ENCODE measurements at regions not wholly inside any gene's neighbourhood (a gene's known extent, or its start where the extent isn't known, plus 50 kb on each side); places are given as distances from the start of the nearest gene placed in this dataset.

GRCh38 chr10:28801869-28802268, 124.5 kb downstream of the BAMBI start:
- POLR2A ChIA-PET, result no interaction called here
- Histone ChIP-seq H3K27ac (ENCODE audit: low read depth, low read length) (no peak overlapping the region), H3K27me3 (ENCODE audit: control insufficient read depth, insufficient read depth, low read length) (peaks cover 8% of the 10 kb centered on the region), H3K9me3 (ENCODE audit: control insufficient read depth, insufficient read depth, low read length) (no peaks in the 10 kb centered on the region; the same call in 1 of the 2 replicates), H3K4me3 (ENCODE audit: low read depth, low read length) (no peak overlapping the region)
- no peak for DNase-seq (ENCODE audit: low read depth, low spot score)
- CTCF ChIA-PET, result no interaction called here
- TF ChIP-seq, protein P1, sequence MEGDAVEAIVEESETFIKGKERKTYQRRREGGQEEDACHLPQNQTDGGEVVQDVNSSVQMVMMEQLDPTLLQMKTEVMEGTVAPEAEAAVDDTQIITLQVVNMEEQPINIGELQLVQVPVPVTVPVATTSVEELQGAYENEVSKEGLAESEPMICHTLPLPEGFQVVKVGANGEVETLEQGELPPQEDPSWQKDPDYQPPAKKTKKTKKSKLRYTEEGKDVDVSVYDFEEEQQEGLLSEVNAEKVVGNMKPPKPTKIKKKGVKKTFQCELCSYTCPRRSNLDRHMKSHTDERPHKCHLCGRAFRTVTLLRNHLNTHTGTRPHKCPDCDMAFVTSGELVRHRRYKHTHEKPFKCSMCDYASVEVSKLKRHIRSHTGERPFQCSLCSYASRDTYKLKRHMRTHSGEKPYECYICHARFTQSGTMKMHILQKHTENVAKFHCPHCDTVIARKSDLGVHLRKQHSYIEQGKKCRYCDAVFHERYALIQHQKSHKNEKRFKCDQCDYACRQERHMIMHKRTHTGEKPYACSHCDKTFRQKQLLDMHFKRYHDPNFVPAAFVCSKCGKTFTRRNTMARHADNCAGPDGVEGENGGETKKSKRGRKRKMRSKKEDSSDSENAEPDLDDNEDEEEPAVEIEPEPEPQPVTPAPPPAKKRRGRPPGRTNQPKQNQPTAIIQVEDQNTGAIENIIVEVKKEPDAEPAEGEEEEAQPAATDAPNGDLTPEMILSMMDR (IDR thresholded peaks at IDR 0.05; ENCODE audit: low read depth, low read length), result no peak

DNA sequence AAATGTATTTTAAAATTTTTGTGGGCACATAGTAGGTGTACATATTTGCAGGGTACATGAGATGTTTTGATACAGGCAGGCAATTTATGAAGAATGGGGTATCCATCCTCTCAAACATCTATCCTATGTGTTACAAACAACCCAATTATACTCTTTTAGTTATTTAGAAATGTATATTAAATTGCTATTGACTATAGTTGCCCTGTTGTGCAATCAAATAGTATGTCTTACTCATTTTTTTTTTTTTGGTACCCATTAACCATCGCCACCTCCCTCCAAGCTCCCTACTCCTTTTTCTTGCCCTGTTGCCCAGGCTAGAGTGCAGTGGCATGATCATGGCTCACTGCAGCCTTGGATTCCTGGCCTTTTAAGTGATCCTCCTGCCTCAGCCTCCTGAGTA, 128.1 kb downstream of the BAMBI start:
- Histone ChIP-seq H3K9me3 (ENCODE audit: control insufficient read depth, insufficient read depth, low read length) (no peaks in the 10 kb centered on the region), H3K27me3 (ENCODE audit: control insufficient read depth, insufficient read depth, low read length) (peaks cover 8% of the 10 kb centered on the region), H3K27ac (ENCODE audit: low read depth, low read length) (no peak overlapping the region), H3K4me3 (ENCODE audit: low read depth, low read length) (no peak overlapping the region)
- CTCF ChIA-PET, result no interaction called here
- DNase-seq (ENCODE audit: low read depth, low spot score), result no peak
- POLR2A ChIA-PET, result interaction anchor here (0.7 kb wide), 1 partner anchor 217 kb away, joined by 3 read pairs; no protein-coding TSS in a partner anchor
- TF ChIP-seq, protein P1 (IDR thresholded peaks at IDR 0.05; ENCODE audit: low read depth, low read length), result no peak

GRCh38 chr10:28806488-28806941, 129.2 kb downstream of the BAMBI start:
- H3K27ac ChIP-seq (ENCODE audit: low read depth, low read length), result no peak overlapping the region
- CTCF ChIA-PET, result no interaction called here
- DNase-seq (ENCODE audit: low read depth, low spot score), result no peak

DNA sequence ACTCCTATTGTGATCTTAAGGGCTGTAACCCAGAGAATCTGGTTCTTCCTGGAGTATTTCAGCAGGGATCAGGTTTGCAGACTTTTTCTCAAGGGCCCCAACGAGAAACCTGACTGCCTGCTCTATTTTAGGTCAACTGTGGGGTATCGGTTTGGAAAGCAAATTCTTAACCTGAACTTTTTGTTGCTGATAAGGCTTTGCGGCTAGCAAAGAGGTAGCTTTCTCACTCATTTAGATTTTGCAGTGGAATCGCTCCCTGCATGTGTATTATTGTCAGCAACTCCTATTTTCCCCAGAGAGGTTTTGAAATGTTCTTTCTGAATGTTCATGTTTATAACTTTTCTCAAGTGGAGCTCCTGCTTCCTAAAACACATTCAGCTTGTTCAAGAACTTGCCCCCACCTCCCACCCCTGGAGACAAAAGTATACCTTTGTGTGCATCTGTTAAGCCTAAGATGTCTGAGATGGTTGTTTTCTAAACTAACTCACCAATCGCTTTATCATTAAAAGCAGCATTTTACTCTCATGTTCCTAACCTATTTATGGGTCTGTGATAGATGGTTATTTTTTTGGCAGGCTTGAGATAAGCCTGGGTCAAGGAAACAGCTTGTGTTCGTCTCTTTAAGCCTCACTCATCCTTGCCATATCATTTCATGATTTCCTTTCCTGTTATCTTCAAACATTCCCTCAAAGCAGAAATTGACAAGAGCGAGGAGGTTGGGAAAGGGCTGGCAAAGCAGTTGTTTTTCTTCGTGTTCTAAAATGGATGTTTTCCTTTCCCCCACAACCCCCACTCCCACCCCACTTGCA, 129.8 kb downstream of the BAMBI start:
- Histone ChIP-seq H3K4me3 (ENCODE audit: low read depth, low read length) (no peak overlapping the region), H3K9me3 (ENCODE audit: control insufficient read depth, insufficient read depth, low read length) (no peaks in the 10 kb centered on the region), H3K27ac (ENCODE audit: low read depth, low read length) (no peak overlapping the region), H3K27me3 (ENCODE audit: control insufficient read depth, insufficient read depth, low read length) (peaks cover 2% of the 10 kb centered on the region)
- ChIA-PET CTCF (interaction anchor here (0.7 kb wide), 1 partner anchor 70 kb away, joined by 8 read pairs; no protein-coding TSS in a partner anchor), POLR2A (no interaction called here)
- TF ChIP-seq, protein P1 (IDR thresholded peaks at IDR 0.05; ENCODE audit: low read depth, low read length), result no peak
- no peak for DNase-seq (ENCODE audit: low read depth, low spot score)

More at GRCh38 chr10:28806488-28806941, 129.2 kb downstream of the BAMBI start:
- POLR2A ChIA-PET, result no interaction called here
- TF ChIP-seq, protein P1 (IDR thresholded peaks at IDR 0.05; ENCODE audit: low read depth, low read length), result no peak
- Histone ChIP-seq H3K27me3 (ENCODE audit: control insufficient read depth, insufficient read depth, low read length) (peaks cover 4% of the 10 kb centered on the region), H3K4me3 (ENCODE audit: low read depth, low read length) (no peak overlapping the region), H3K9me3 (ENCODE audit: control insufficient read depth, insufficient read depth, low read length) (no peaks in the 10 kb centered on the region)
